ENCODE measurements at regions not wholly inside any gene's neighbourhood (a gene's known extent, or its start where the extent isn't known, plus 50 kb on each side); places are given as distances from the start of the nearest gene placed in this dataset.
"Not testable (repeated sequence)": the region's sequence is repeated elsewhere in the genome, so short reads cannot be mapped to it uniquely, and the experiment has no call there.

DNA sequence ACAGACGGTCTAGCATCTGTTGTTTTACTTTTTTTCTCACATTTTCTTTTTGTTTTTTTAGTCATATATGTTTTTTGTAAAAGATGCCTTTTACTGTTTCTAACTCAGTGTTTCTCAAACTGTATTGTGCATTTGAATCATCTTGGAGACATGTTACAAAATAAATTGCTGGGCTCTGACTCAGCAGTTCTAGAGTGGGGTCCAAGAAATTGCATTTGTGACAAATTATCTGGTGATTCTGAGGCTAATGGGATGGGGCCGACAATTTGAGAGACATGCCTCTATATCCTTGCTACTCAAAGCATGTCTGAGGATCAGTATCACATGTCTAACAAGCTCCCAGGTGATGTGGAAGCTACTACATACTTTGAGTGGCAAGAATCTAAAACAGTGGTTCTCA is 478.8 kb downstream of the PLCL1 start:
- H3K4me3 ChIP-seq (ENCODE audit: low read depth, low read length), result no peak overlapping the region
- TF ChIP-seq, protein P1, sequence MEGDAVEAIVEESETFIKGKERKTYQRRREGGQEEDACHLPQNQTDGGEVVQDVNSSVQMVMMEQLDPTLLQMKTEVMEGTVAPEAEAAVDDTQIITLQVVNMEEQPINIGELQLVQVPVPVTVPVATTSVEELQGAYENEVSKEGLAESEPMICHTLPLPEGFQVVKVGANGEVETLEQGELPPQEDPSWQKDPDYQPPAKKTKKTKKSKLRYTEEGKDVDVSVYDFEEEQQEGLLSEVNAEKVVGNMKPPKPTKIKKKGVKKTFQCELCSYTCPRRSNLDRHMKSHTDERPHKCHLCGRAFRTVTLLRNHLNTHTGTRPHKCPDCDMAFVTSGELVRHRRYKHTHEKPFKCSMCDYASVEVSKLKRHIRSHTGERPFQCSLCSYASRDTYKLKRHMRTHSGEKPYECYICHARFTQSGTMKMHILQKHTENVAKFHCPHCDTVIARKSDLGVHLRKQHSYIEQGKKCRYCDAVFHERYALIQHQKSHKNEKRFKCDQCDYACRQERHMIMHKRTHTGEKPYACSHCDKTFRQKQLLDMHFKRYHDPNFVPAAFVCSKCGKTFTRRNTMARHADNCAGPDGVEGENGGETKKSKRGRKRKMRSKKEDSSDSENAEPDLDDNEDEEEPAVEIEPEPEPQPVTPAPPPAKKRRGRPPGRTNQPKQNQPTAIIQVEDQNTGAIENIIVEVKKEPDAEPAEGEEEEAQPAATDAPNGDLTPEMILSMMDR (IDR thresholded peaks at IDR 0.05; ENCODE audit: insufficient read depth, low read length), result no peak
- peak; percentile 21 for DNase-seq (ENCODE audit: low read depth)

DNA sequence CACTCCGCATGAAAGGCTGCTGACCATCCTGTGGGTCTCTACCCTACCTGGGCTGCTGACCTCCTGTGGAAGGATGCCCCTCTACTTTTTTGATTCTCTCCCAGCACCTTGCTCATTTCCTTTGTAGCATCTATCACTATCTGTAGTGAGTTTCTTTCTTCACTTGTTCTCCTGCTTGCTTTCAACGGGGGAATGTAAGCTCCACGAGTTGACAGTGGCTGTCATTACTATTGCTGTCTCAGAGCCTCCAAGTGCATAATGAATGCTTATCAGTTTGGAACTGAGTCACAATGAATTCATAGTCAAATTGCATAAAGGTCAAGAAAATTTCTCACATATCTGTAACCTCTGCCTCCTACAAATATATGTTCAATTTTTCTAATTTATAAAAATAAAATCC is 477.7 kb downstream of the PLCL1 start:
- DNase-seq (ENCODE audit: low read depth), result no peak
- TF ChIP-seq, protein P1 (IDR thresholded peaks at IDR 0.05; ENCODE audit: insufficient read depth, low read length), result no peak
- H3K4me3 ChIP-seq (ENCODE audit: low read depth, low read length), result no peak overlapping the region

DNA sequence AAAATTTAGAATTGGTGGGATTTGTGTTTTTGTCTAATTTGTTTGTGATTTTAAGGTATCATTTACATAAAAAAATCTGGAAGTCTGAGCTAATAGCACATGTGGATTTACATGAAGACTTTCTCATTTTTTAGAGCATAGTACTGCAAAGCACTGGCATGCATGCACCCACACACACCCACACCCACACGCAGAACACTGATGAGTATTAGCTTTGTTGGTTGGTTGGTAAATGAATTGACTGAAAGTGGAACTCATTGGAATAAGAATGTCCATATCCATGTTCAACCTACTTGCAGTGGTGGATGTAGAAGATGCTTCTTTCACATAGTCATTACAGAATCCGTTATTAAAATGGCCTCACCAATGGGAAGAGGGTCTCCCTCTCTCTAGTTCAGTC is 475.8 kb downstream of the PLCL1 start:
- TF ChIP-seq, protein P1 (IDR thresholded peaks at IDR 0.05; ENCODE audit: insufficient read depth, low read length), result no peak
- DNase-seq (ENCODE audit: low read depth), result no peak
- no peak overlapping the region for H3K4me3 ChIP-seq (ENCODE audit: low read depth, low read length)

DNA sequence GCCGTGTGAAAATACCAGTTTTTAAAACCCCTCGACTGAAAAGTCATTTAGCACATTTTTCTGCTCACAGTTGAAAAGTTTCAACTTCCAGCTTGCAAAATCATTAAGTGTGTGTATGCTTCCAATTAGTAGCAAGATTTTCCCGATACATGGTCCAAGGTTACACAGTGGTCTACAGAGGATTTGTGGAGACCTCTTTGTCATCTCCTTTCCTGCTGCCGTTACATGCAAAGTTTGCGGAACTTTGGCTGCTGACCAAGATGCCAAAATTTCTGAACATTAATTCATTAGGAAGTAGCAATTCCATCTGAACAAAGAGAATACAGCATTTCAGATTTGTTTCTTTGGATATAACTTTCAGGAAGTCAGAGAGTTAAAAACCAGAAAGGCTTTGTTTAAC is 474.6 kb downstream of the PLCL1 start:
- no peak overlapping the region for H3K4me3 ChIP-seq (ENCODE audit: low read depth, low read length)
- no peak for DNase-seq (ENCODE audit: low read depth)
- TF ChIP-seq, protein P1 (IDR thresholded peaks at IDR 0.05; ENCODE audit: insufficient read depth, low read length), result no peak

DNA sequence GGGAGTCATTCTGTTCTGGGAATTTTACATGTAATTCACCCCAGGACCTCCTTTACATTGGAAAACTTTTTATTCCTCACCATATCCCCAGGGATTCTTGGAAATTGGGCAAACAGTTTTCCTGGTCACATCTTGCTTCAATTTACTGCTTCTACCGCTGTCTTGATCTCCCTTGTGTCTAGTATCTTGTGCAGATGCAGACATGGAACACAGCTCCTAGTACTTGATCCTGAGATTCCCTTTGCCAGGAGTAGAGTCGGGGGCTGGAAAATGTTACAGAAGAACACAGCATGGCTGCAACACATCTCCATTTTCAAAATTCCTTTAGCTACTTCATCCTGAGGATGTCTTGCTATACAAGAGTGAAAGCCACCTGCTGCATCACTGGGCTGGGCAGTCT is 472.8 kb downstream of the PLCL1 start:
- no peak for DNase-seq (ENCODE audit: low read depth)
- no peak overlapping the region for H3K4me3 ChIP-seq (ENCODE audit: low read depth, low read length)
- TF ChIP-seq, protein P1 (IDR thresholded peaks at IDR 0.05; ENCODE audit: insufficient read depth, low read length), result no peak

DNA sequence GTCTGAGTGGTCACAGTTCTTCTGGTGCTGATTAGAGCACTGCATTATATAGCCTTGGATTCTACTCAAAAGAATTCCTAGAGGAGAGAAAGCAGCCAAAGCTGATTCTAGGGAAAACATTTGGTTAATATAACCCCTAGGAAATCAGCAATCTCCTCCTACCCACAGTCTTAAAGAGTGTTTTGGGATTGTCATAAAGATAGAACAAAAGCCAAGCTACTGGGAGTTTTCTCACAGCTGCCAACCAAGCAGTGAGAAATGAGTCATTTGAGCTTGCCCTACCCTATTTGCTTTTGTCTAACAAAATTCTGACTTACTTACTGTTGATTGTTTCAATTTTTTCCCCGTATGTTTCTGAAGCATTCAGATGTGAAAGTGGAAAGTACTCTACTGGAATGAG is 469.3 kb downstream of the PLCL1 start:
- TF ChIP-seq, protein P1 (IDR thresholded peaks at IDR 0.05; ENCODE audit: insufficient read depth, low read length), result no peak
- peak; percentile 42 for DNase-seq (ENCODE audit: low read depth)
- H3K4me3 ChIP-seq (ENCODE audit: low read depth, low read length), result no peak overlapping the region

DNA sequence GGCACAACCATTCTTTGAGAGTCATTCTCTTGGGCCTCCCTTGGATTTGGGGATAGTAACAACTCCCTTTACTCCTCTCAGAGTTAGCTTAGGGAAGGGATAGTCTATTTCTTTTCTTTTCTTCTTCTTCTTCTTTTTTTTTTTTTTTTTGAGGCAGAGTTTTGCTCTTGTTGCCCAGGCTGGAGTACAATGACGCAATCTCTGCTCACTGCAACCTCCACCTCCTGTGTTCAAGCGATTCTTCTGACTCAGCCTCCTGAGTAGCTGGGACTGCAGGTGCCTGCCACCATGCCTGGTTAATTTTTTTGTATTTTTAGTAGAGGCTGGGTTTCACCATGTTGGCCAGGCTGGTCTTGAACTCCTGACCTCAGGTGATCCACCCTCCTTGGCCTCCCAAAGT is 465.8 kb downstream of the PLCL1 start:
- H3K4me3 ChIP-seq (ENCODE audit: low read depth, low read length), result not testable (repeated sequence)

More for the DNA sequence above, 465.8 kb downstream of the PLCL1 start:
- DNase-seq (ENCODE audit: low read depth), result not testable (repeated sequence)

All from fibroblast of the aortic adventitia (primary cell).